ENCODE measurements at regions not wholly inside any gene's neighbourhood (a gene's known extent, or its start where the extent isn't known, plus 50 kb on each side); places are given as distances from the start of the nearest gene placed in this dataset.

- no peak for DNase-seq (ENCODE audit: low spot score)
Measured at GRCh38 chr9:135009051-135009560, 78.4 kb upstream of the OLFM1 start.

- no peak for DNase-seq (ENCODE audit: low spot score)
Measured at GRCh38 chr9:135009794-135010585, 77.5 kb upstream of the OLFM1 start.

GRCh38 chr9:135010586-135010860, 76.9 kb upstream of the OLFM1 start:
- no peak for DNase-seq (ENCODE audit: low spot score)

GRCh38 chr9:135010921-135011320, 76.5 kb upstream of the OLFM1 start:
- DNase-seq (ENCODE audit: low spot score), result no peak

GRCh38 chr9:135012166-135012565, 75.3 kb upstream of the OLFM1 start:
- no peak for DNase-seq (ENCODE audit: low spot score)

- no peak for DNase-seq (ENCODE audit: low spot score)
Measured at GRCh38 chr9:135014311-135015010, 73.0 kb upstream of the OLFM1 start.

- no peak for DNase-seq (ENCODE audit: low spot score)
Measured at GRCh38 chr9:135015096-135015495, 72.4 kb upstream of the OLFM1 start.

GRCh38 chr9:135015565-135015964, 71.9 kb upstream of the OLFM1 start:
- no peak for DNase-seq (ENCODE audit: low spot score)

GRCh38 chr9:135016037-135016640, 71.3 kb upstream of the OLFM1 start:
- no peak for DNase-seq (ENCODE audit: low spot score)

GRCh38 chr9:135016876-135017275, 70.6 kb upstream of the OLFM1 start:
- no peak for DNase-seq (ENCODE audit: low spot score)

- no peak for DNase-seq (ENCODE audit: low spot score)
Measured at GRCh38 chr9:135017899-135018298, 69.6 kb upstream of the OLFM1 start.

- DNase-seq (ENCODE audit: low spot score), result no peak
Measured at GRCh38 chr9:135018306-135018915, 69.1 kb upstream of the OLFM1 start.

- no peak for DNase-seq (ENCODE audit: low spot score)
Measured at GRCh38 chr9:135019224-135019623, 68.2 kb upstream of the OLFM1 start.

- DNase-seq (ENCODE audit: low spot score), result no peak
Measured at GRCh38 chr9:135020481-135021392, 66.7 kb upstream of the OLFM1 start.

- DNase-seq (ENCODE audit: low spot score), result no peak
Measured at GRCh38 chr9:135021393-135021789, 66.1 kb upstream of the OLFM1 start.

GRCh38 chr9:135022191-135022870, 65.1 kb upstream of the OLFM1 start:
- no peak for DNase-seq (ENCODE audit: low spot score)

- no peak for DNase-seq (ENCODE audit: low spot score)
Measured at GRCh38 chr9:135023088-135023785, 64.2 kb upstream of the OLFM1 start.

- no peak for DNase-seq (ENCODE audit: low spot score)
Measured at GRCh38 chr9:135023786-135024405, 63.6 kb upstream of the OLFM1 start.

GRCh38 chr9:135029463-135029862, 58.0 kb upstream of the OLFM1 start:
- DNase-seq (ENCODE audit: low spot score), result no peak

Measured in iPS-NIHi11 (cell line).